Heart left ventricle (tissue), 13 donors: ENCODE measurements at regions not wholly inside any gene's neighbourhood (a gene's known extent, or its start where the extent isn't known, plus 50 kb on each side); places are given as distances from the start of the nearest gene placed in this dataset.

Experiments used
- POLR2A ChIP-seq, 2 donors: fragments of 450-650 bp; IDR thresholded peaks; one replicate each; pipeline ENCODE4 v1.6.1; 2017; ENCODE audit warnings: antibody characterized with exemption in 2 of 2, mild to moderate bottlenecking in 2 of 2, moderate library complexity in 2 of 2
- TF ChIP-seq, protein P1 (sequence below), 12 donors: fragments of 200-600 bp; sonication (generic) in 4 of 12; IDR thresholded peaks; one replicate each; pipeline versions ENCODE4 v1.5.0 to v1.8.0; 2018 to 2022; ENCODE audit warnings: antibody characterized with exemption in 12 of 12, mild to moderate bottlenecking in 5 of 12
- donor health status: ischemic (EF 13 %, LVEDD 7.1; RV severe dilation, severe dysfunction).
- donor health status: DM: no; HTN: yes; CAD: no.
- donor health status: DM: no; HTN: no; CAD: no.
- donor health status: ischemic (EF 25% LVEDD 6.9; RV normal size, moderate dysfunction).
- donor health status: ischemic (EF 25% LVEDD 5.7; RV mildly dilated, moderate dysfunction).
- donor health status: ischemic (EF 35%, LVEDD 5.7; RV mildly dilated, moderate dysfunction).
- donor health status: nonischemic (EF 11% LVEDD 7.7; RV severe dilation, severe dysfunction).
- donor health status: DM: yes; HTN: yes; CAD: no.
- donor health status: PGD.
- donor health status: ischemic (EF 29% LVEDD 5.4; RV normal size, mild dysfunction).
- donor health status: nonischemic (EF 23%, LVEDD 6.1; RV moderate dilation, normal function).

DNA sequence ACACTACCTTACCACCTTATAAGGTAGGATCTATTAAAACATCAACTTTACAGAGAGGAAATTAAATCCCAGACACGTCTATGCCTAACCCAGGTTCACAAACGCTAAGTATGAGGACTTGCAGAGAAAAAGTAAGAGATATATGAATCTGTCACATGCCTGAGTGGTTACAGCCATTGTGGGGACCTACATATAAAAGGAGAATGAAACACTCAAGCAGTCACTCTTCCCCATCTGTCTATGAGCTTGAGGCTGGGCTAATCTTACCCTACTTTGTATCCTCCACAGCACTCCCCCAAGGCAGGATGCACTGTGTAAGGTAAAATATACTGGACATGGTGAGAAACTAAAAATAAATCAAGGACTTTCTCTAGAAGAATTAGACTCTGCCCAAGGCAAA, 339.9 kb downstream of the HNRNPD start:
- TF ChIP-seq POLR2A (IDR thresholded peaks at IDR 0.05): no peak
- TF ChIP-seq, protein P1, sequence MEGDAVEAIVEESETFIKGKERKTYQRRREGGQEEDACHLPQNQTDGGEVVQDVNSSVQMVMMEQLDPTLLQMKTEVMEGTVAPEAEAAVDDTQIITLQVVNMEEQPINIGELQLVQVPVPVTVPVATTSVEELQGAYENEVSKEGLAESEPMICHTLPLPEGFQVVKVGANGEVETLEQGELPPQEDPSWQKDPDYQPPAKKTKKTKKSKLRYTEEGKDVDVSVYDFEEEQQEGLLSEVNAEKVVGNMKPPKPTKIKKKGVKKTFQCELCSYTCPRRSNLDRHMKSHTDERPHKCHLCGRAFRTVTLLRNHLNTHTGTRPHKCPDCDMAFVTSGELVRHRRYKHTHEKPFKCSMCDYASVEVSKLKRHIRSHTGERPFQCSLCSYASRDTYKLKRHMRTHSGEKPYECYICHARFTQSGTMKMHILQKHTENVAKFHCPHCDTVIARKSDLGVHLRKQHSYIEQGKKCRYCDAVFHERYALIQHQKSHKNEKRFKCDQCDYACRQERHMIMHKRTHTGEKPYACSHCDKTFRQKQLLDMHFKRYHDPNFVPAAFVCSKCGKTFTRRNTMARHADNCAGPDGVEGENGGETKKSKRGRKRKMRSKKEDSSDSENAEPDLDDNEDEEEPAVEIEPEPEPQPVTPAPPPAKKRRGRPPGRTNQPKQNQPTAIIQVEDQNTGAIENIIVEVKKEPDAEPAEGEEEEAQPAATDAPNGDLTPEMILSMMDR (IDR thresholded peaks at IDR 0.05): no peak
